Fibroblast of mammary gland (primary cell): ENCODE measurements at regions not wholly inside any gene's neighbourhood (a gene's known extent, or its start where the extent isn't known, plus 50 kb on each side); places are given as distances from the start of the nearest gene placed in this dataset.
A peak's percentile ranks its signal among the peaks of the same experiment; 100 is the strongest.

ENCODE experiments used
- DNase-seq: peaks from one replicate; pipeline ENCODE4 v3.0.0-alpha.2; 2010; ENCODE audit warnings: low read depth
- H3K4me3 ChIP-seq: 2 replicates; pipeline ENCODE4 v1.5.1; 2011; ENCODE audit warnings: low read depth, mild to moderate bottlenecking, low read length, moderate library complexity; ENCODE audit not compliant: control insufficient read depth
- CTCF ChIP-seq: conservative IDR thresholded peaks from 2 replicates; pipeline ENCODE4 v1.5.1; 2011; ENCODE audit warnings: low read depth, low read length, inconsistent platforms; ENCODE audit not compliant: control insufficient read depth, insufficient read depth

- H3K4me3 ChIP-seq, result no peak overlapping the region
- no peak for DNase-seq
- no peak for TF ChIP-seq CTCF
Measured at GRCh38 chr4:66202870-66203269, 532.6 kb upstream of the EPHA5 start.

GRCh38 chr4:66197451-66197850 lies 527.2 kb upstream of the EPHA5 start:
- DNase-seq, result no peak
- TF ChIP-seq CTCF, result no peak
- no peak overlapping the region for H3K4me3 ChIP-seq

- no peak for TF ChIP-seq CTCF
- H3K4me3 ChIP-seq, result no peak overlapping the region
- no peak for DNase-seq
Measured at GRCh38 chr4:66193487-66193886, 523.2 kb upstream of the EPHA5 start.

- no peak for DNase-seq
- TF ChIP-seq CTCF, result no peak
- no peak overlapping the region for H3K4me3 ChIP-seq
Measured at GRCh38 chr4:66187175-66187720, 517.0 kb upstream of the EPHA5 start.

- TF ChIP-seq CTCF, result no peak
- no peak overlapping the region for H3K4me3 ChIP-seq
- DNase-seq, result no peak
Measured at GRCh38 chr4:66186095-66186494, 515.8 kb upstream of the EPHA5 start.

- no peak for DNase-seq
- H3K4me3 ChIP-seq, result no peak overlapping the region
- no peak for TF ChIP-seq CTCF
Measured at GRCh38 chr4:66182636-66183035, 512.3 kb upstream of the EPHA5 start.

GRCh38 chr4:66178906-66179305 lies 508.6 kb upstream of the EPHA5 start:
- no peak overlapping the region for H3K4me3 ChIP-seq
- DNase-seq, result peak; percentile 0
- no peak for TF ChIP-seq CTCF
